SK-N-SH (cell line): ENCODE measurements at regions not wholly inside any gene's neighbourhood (a gene's known extent, or its start where the extent isn't known, plus 50 kb on each side); places are given as distances from the start of the nearest gene placed in this dataset.

Source experiments
- CTCF ChIA-PET: fragments of 300-600, 350-600 bp; formaldehyde crosslinking; extraction: SDS; loops from one replicate; lab custom pipeline; 2021; lab: Yijun Ruan, JAX
- POLR2A ChIA-PET: fragments of 350-600 bp; sonication (Branson Sonifier 250); formaldehyde crosslinking; extraction: SDS; loops from one replicate; lab custom pipeline; 2020; ENCODE audit warnings: antibody characterized with exemption, inconsistent platforms; lab: Yijun Ruan, JAX
- DNase-seq: peaks from one replicate; pipeline ENCODE4 v3.0.0; 2012
- H2AFZ ChIP-seq: fragments of 200-600 bp; sonication (generic); 2 replicates; pipeline ENCODE4 v1.8.1; 2016; ENCODE audit warnings: antibody characterized with exemption, mild to moderate bottlenecking, low read depth
- H3F3A ChIP-seq: fragments of 200-600 bp; sonication (generic); replicated peaks from 2 replicates; pipeline ENCODE3; 2016; ENCODE audit warnings: antibody characterized with exemption, mild to moderate bottlenecking; ENCODE audit not compliant: insufficient read depth
- H3K27ac ChIP-seq, 2 experiments: fragments of 200-500 bp in 1 of 2; fragments of 200-600 bp in 1 of 2; sonication (Bioruptor generic) in 1 of 2; sonication (generic), shearing (Covaris generic) in 1 of 2; 2 replicates each; pipeline versions ENCODE4 v1.5.1 to v1.6.1; 2014 to 2016; ENCODE audit warnings: low read depth in 2 of 2, inconsistent platforms in 1 of 2, low read length in 1 of 2, mild to moderate bottlenecking in 1 of 2, mixed read lengths in 1 of 2
- H3K27me3 ChIP-seq: fragments of 200-600 bp; sonication (generic), shearing (Covaris generic); 2 replicates; pipeline ENCODE4 v1.6.1; 2016; ENCODE audit warnings: mixed run types; ENCODE audit not compliant: insufficient read depth
- H3K36me3 ChIP-seq, 2 experiments: fragments of 200-500 bp in 1 of 2; fragments of 200-600 bp in 1 of 2; sonication (Bioruptor generic) in 1 of 2; sonication (generic) in 1 of 2; replicated peaks in 1 of 2; 2 replicates each; pipeline versions ENCODE3 to v1.5.1; 2014 to 2016; ENCODE audit warnings: low read length in 1 of 2, mild to moderate bottlenecking in 1 of 2; ENCODE audit not compliant: insufficient read depth in 2 of 2, control insufficient read depth in 1 of 2
- H3K4me1 ChIP-seq, 2 experiments: fragments of 200-500 bp in 1 of 2; fragments of 200-600 bp in 1 of 2; sonication (Bioruptor generic) in 1 of 2; sonication (generic), shearing (Covaris generic) in 1 of 2; 2 replicates each; pipeline versions ENCODE4 v1.5.1 to v1.6.1; 2014 to 2016; ENCODE audit warnings: low read depth in 1 of 2, low read length in 1 of 2, mixed run types in 1 of 2; ENCODE audit not compliant: insufficient read depth in 2 of 2, control insufficient read depth in 1 of 2
- H3K4me2 ChIP-seq: fragments of 200-600 bp; sonication (generic), shearing (Covaris generic); 2 replicates; pipeline ENCODE4 v1.6.1; 2017; ENCODE audit warnings: mixed run types
- H3K4me3 ChIP-seq, 2 experiments: fragments of 200-500 bp in 1 of 2; fragments of 200-600 bp in 1 of 2; sonication (Bioruptor generic) in 1 of 2; sonication (generic), shearing (Covaris generic) in 1 of 2; 2 replicates each; pipeline versions ENCODE4 v1.5.1 to v1.8.1; 2014 to 2016; ENCODE audit warnings: low read depth in 2 of 2, inconsistent platforms in 1 of 2, low read length in 1 of 2, mild to moderate bottlenecking in 1 of 2, mixed read lengths in 1 of 2, moderate library complexity in 1 of 2
- H3K79me2 ChIP-seq: fragments of 200-600 bp; sonication (generic); 2 replicates; pipeline ENCODE4 v1.8.1; 2017; ENCODE audit warnings: mild to moderate bottlenecking; ENCODE audit not compliant: insufficient read depth
- H3K9ac ChIP-seq: fragments of 200-600 bp; sonication (generic); 2 replicates; pipeline ENCODE4 v1.6.1; 2017; ENCODE audit warnings: mixed run types
- H3K9me2 ChIP-seq: fragments of 200-600 bp; sonication (generic); 2 replicates; pipeline ENCODE4 v1.6.1; 2017; ENCODE audit warnings: mixed run types
- H3K9me3 ChIP-seq: fragments of 200-600 bp; sonication (generic); 2 replicates; pipeline ENCODE4 v1.6.1; 2017; ENCODE audit warnings: mixed run types, mild to moderate bottlenecking, moderate library complexity
- H4K20me1 ChIP-seq: fragments of 200-600 bp; sonication (generic); 2 replicates; pipeline ENCODE4 v1.6.1; 2017; ENCODE audit warnings: mild to moderate bottlenecking, mixed run types; ENCODE audit not compliant: insufficient read depth
- CHD2 ChIP-seq: fragments of 150-350 bp; IDR thresholded peaks from 2 replicates; pipeline ENCODE4 v1.6.1; 2018; ENCODE audit warnings: low read length; ENCODE audit not compliant: partially characterized antibody
- FOXJ3 ChIP-seq: sonication (generic); formaldehyde crosslinking; IDR thresholded peaks from 2 replicates; pipeline ENCODE4 v1.5.1; 2020; ENCODE audit warnings: mild to moderate bottlenecking, missing genetic modification reagents
- FOXM1 ChIP-seq: IDR thresholded peaks from 2 replicates; pipeline ENCODE4 v1.4.0; 2012; ENCODE audit warnings: low read depth, mild to moderate bottlenecking
- GATA2 ChIP-seq: sonication (generic); formaldehyde crosslinking; IDR thresholded peaks from 2 replicates; pipeline ENCODE4 v1.5.0; 2020; ENCODE audit warnings: mild to moderate bottlenecking, missing genetic modification reagents
- MEF2A ChIP-seq: IDR thresholded peaks from 2 replicates; pipeline ENCODE4 v1.4.0; 2012; ENCODE audit warnings: low read depth, borderline replicate concordance
- RCOR1 ChIP-seq: fragments of 150-350 bp; IDR thresholded peaks from 2 replicates; pipeline ENCODE4 v1.6.1; 2017; ENCODE audit warnings: antibody characterized with exemption, low read length
- RFX5 ChIP-seq: IDR thresholded peaks from 2 replicates; pipeline ENCODE4 v1.6.1; 2012; ENCODE audit warnings: mild to moderate bottlenecking, improper control_type of control experiment, low read length
- RXRA ChIP-seq: IDR thresholded peaks from 2 replicates; pipeline ENCODE4 v1.4.0; 2012; ENCODE audit warnings: low read depth, mild to moderate bottlenecking, borderline replicate concordance
- SMC3 ChIP-seq: IDR thresholded peaks from 2 replicates; pipeline ENCODE4 v1.6.1; 2012; ENCODE audit warnings: low read depth, low read length, improper control_type of control experiment
- TEAD4 ChIP-seq: IDR thresholded peaks from 2 replicates; pipeline ENCODE4 v1.4.0; 2012; ENCODE audit warnings: mild to moderate bottlenecking, borderline replicate concordance; ENCODE audit not compliant: insufficient read depth
- WGBS: methylation state at CpG from one replicate; pipeline ENCODE4 v1.1.6; 2017; ENCODE audit warnings: low lambda C conversion rate; 5-methylcytosine and 5-hydroxymethylcytosine counted together
- TF ChIP-seq, protein P1 (sequence below): IDR thresholded peaks from 2 replicates; pipeline ENCODE4; 2012
- TF ChIP-seq, protein P2 (sequence below): fragments of 150-350 bp; IDR thresholded peaks from 2 replicates; pipeline ENCODE4 v1.6.1; 2016; ENCODE audit warnings: mild to moderate bottlenecking, low read depth, low read length

DNA sequence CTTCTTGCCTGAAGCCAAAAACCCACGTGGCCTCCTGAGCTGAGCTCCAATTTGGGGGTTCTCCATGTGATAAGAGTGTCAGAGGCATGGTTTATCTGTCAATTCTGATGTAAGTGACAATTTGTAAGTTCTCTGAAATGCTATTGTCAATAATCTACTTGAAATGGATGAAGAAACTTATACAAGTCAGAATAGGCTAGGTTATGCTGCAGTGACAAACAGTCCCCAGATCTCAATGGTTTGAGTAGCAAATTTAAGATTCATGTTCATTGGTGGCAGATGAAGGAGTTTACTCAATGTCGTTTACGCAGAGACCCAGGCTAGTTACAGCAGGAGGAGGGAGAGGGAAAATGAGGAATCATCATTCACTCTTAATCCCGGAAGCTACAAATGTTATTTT lies 352.4 kb downstream of the KIF16B start:
- H3F3A ChIP-seq = no peaks in the 10 kb centered on the region
- no peak overlapping the region for H2AFZ ChIP-seq
- H3K4me3 ChIP-seq = no peak overlapping the region
- H3K9ac ChIP-seq = no peak overlapping the region
- H3K9me2 ChIP-seq = no peaks in the 10 kb centered on the region
- no peaks in the 10 kb centered on the region for H4K20me1 ChIP-seq
- H3K36me3 ChIP-seq = no peaks in the 10 kb centered on the region
- H3K9me3 ChIP-seq = no peaks in the 10 kb centered on the region
- POLR2A ChIA-PET = no interaction called here
- CTCF ChIA-PET = no interaction called here
- no peak for DNase-seq
- no peak overlapping the region for H3K4me2 ChIP-seq
- 50% methylated on average over 4 of the region's 4 CpGs for WGBS
- no peaks in the 10 kb centered on the region for H3K27me3 ChIP-seq
- H3K27ac ChIP-seq = no peak overlapping the region
- H3K79me2 ChIP-seq = no peaks in the 10 kb centered on the region
- TF ChIP-seq GATA2 (CRISPR knock-in tag) (no peak), MEF2A (no peak), RXRA (no peak), CHD2 (no peak)
- TF ChIP-seq, protein P1, sequence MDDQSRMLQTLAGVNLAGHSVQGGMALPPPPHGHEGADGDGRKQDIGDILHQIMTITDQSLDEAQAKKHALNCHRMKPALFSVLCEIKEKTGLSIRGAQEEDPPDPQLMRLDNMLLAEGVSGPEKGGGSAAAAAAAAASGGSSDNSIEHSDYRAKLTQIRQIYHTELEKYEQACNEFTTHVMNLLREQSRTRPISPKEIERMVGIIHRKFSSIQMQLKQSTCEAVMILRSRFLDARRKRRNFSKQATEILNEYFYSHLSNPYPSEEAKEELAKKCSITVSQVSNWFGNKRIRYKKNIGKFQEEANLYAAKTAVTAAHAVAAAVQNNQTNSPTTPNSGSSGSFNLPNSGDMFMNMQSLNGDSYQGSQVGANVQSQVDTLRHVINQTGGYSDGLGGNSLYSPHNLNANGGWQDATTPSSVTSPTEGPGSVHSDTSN = no peak
- peaks cover 0 to 7% of the 10 kb centered on the region in 2 experiments; a peak in 1 of 4 replicates for H3K4me1 ChIP-seq

DNA sequence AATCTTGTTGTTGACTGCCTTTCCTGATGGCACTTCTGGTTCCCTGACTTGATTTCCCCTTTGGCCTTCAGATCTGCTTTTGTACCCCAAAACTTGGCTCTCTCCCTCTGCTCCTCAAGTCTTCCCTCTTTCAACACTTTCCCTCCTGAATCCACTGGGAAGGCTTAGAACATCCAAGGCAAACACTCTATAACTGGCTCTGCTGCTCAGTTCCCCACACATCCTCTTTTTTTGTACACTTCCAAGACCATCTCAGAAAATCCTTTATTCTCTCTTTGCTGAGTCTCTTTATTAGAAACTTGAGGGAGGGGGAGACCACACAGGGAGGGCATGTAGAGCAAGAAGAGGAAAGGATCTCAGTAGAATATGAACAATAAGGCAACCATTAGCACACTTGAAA lies 354.1 kb downstream of the KIF16B start:
- Histone ChIP-seq H2AFZ (no peak overlapping the region), H3K4me1 (peaks cover 0 to 10% of the 10 kb centered on the region in 2 experiments; a peak in 1 of 4 replicates), H3K79me2 (no peaks in the 10 kb centered on the region), H3K4me2 (no peak overlapping the region), H3K4me3 (no peak overlapping the region), H3F3A (no peaks in the 10 kb centered on the region), H3K9me2 (no peaks in the 10 kb centered on the region), H3K36me3 (no peaks in the 10 kb centered on the region), H3K27ac (no peak overlapping the region), H3K9ac (no peak overlapping the region), H4K20me1 (no peaks in the 10 kb centered on the region), H3K9me3 (no peaks in the 10 kb centered on the region), H3K27me3 (no peaks in the 10 kb centered on the region)
- TF ChIP-seq, protein P2, sequence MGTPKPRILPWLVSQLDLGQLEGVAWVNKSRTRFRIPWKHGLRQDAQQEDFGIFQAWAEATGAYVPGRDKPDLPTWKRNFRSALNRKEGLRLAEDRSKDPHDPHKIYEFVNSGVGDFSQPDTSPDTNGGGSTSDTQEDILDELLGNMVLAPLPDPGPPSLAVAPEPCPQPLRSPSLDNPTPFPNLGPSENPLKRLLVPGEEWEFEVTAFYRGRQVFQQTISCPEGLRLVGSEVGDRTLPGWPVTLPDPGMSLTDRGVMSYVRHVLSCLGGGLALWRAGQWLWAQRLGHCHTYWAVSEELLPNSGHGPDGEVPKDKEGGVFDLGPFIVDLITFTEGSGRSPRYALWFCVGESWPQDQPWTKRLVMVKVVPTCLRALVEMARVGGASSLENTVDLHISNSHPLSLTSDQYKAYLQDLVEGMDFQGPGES = no peak
- TF ChIP-seq SMC3 (no peak), FOXJ3 (CRISPR knock-in tag) (no peak), TEAD4 (no peak), RFX5 (no peak), MEF2A (no peak), RCOR1 (no peak), FOXM1 (no peak)
- TF ChIP-seq, protein P1 = no peak
- CTCF ChIA-PET = no interaction called here
- DNase-seq = no peak
- POLR2A ChIA-PET = no interaction called here
